ENCODE measurements at regions not wholly inside any gene's neighbourhood (a gene's known extent, or its start where the extent isn't known, plus 50 kb on each side); places are given as distances from the start of the nearest gene placed in this dataset.

GRCh38 chr3:170766253-170766652, 103.7 kb downstream of the RPL22L1 start:
- no peak for TF ChIP-seq CTCF (conservative IDR thresholded peaks at IDR 0.05; ENCODE audit: control insufficient read depth, insufficient read depth, low read depth, low read length)
- no peak for DNase-seq (ENCODE audit: low read depth)
- no peak overlapping the region for H3K4me3 ChIP-seq (ENCODE audit: control insufficient read depth, low read depth, low read length)

GRCh38 chr3:170765419-170766078, 104.4 kb downstream of the RPL22L1 start:
- no peak for TF ChIP-seq CTCF (conservative IDR thresholded peaks at IDR 0.05; ENCODE audit: control insufficient read depth, insufficient read depth, low read depth, low read length)
- H3K4me3 ChIP-seq (ENCODE audit: control insufficient read depth, low read depth, low read length) = no peak overlapping the region
- peak; percentile 45 for DNase-seq (ENCODE audit: low read depth)

GRCh38 chr3:170764017-170764416, 106.0 kb downstream of the RPL22L1 start:
- no peak overlapping the region for H3K4me3 ChIP-seq (ENCODE audit: control insufficient read depth, low read depth, low read length)
- no peak for TF ChIP-seq CTCF (conservative IDR thresholded peaks at IDR 0.05; ENCODE audit: control insufficient read depth, insufficient read depth, low read depth, low read length)
- no peak for DNase-seq (ENCODE audit: low read depth)

- no peak overlapping the region for H3K4me3 ChIP-seq (ENCODE audit: control insufficient read depth, low read depth, low read length)
- TF ChIP-seq CTCF (conservative IDR thresholded peaks at IDR 0.05; ENCODE audit: control insufficient read depth, insufficient read depth, low read depth, low read length) = no peak
- DNase-seq (ENCODE audit: low read depth) = peak; percentile 60
These were observed 107.9 kb downstream of the RPL22L1 start for GRCh38 chr3:170762064-170762463.

GRCh38 chr3:170761103-170761502, 108.9 kb downstream of the RPL22L1 start:
- TF ChIP-seq CTCF (conservative IDR thresholded peaks at IDR 0.05; ENCODE audit: control insufficient read depth, insufficient read depth, low read depth, low read length) = no peak
- no peak overlapping the region for H3K4me3 ChIP-seq (ENCODE audit: control insufficient read depth, low read depth, low read length)
- no peak for DNase-seq (ENCODE audit: low read depth)

GRCh38 chr3:170760174-170760526, 109.8 kb downstream of the RPL22L1 start:
- H3K4me3 ChIP-seq (ENCODE audit: control insufficient read depth, low read depth, low read length) = no peak overlapping the region
- TF ChIP-seq CTCF (conservative IDR thresholded peaks at IDR 0.05; ENCODE audit: control insufficient read depth, insufficient read depth, low read depth, low read length) = no peak
- DNase-seq (ENCODE audit: low read depth) = no peak
